Anterior cingulate cortex (tissue), 58 donors: ENCODE measurements at regions not wholly inside any gene's neighbourhood (a gene's known extent, or its start where the extent isn't known, plus 50 kb on each side); places are given as distances from the start of the nearest gene placed in this dataset.
"Not testable (repeated sequence)": the region's sequence is repeated elsewhere in the genome, so short reads cannot be mapped to it uniquely, and the experiment has no call there.

Experiments used
- DNase-seq, 58 donors: peaks; one replicate each; lab custom pipeline; 2025; lab: John Stamatoyannopoulos, UW

GRCh38 chr13:28607187-28607955 is 51.6 kb upstream of the POMP start:
- DNase-seq: no peak

GRCh38 chr13:28606466-28606865 is 52.5 kb upstream of the POMP start:
- no peak for DNase-seq

- not testable (repeated sequence) for DNase-seq
These were observed 53.8 kb upstream of the POMP start for GRCh38 chr13:28605147-28605546.

- no peak for DNase-seq
These were observed 55.8 kb upstream of the POMP start for GRCh38 chr13:28603043-28603664.

GRCh38 chr13:28602580-28602979 is 56.4 kb upstream of the POMP start:
- DNase-seq: no peak

- peak in 3 of 58 donors; percentile 10 to 30 (median 14) for DNase-seq
These were observed 57.3 kb upstream of the POMP start for GRCh38 chr13:28601581-28601980.

- no peak for DNase-seq
These were observed 61.3 kb upstream of the POMP start for GRCh38 chr13:28597641-28598040.

GRCh38 chr13:28590461-28590860 is 68.5 kb upstream of the POMP start:
- DNase-seq: no peak

- no peak for DNase-seq
These were observed 70.6 kb upstream of the POMP start for GRCh38 chr13:28588296-28588695.

- no peak for DNase-seq
These were observed 71.8 kb upstream of the POMP start for GRCh38 chr13:28587174-28587540.

- DNase-seq: no peak
These were observed 72.3 kb upstream of the POMP start for GRCh38 chr13:28586439-28587173.

GRCh38 chr13:28585561-28585960 is 73.4 kb upstream of the POMP start:
- no peak for DNase-seq

GRCh38 chr13:28584873-28585381 is 74.0 kb upstream of the POMP start:
- DNase-seq: no peak

- peak in 2 of 58 donors; percentile 14 to 18 for DNase-seq
These were observed 75.3 kb upstream of the POMP start for GRCh38 chr13:28583651-28584091.

GRCh38 chr13:28582892-28583240 is 76.1 kb upstream of the POMP start:
- DNase-seq: no peak

- no peak for DNase-seq
These were observed 76.6 kb upstream of the POMP start for GRCh38 chr13:28582225-28582891.

GRCh38 chr13:28581451-28581850 is 77.5 kb upstream of the POMP start:
- DNase-seq: no peak

GRCh38 chr13:28579736-28580135 is 79.2 kb upstream of the POMP start:
- no peak for DNase-seq

GRCh38 chr13:28579322-28579721 is 79.6 kb upstream of the POMP start:
- DNase-seq: no peak

- DNase-seq: no peak
These were observed 81.1 kb upstream of the FLT1 start for GRCh38 chr13:28576067-28576466.

GRCh38 chr13:28575200-28575599 is 80.3 kb upstream of the FLT1 start:
- DNase-seq: no peak
